GM18867 (cell line): ENCODE measurements at regions not wholly inside any gene's neighbourhood (a gene's known extent, or its start where the extent isn't known, plus 50 kb on each side); places are given as distances from the start of the nearest gene placed in this dataset.
A peak's percentile ranks its signal among the peaks of the same experiment; 100 is the strongest.

ENCODE experiments used
- ATAC-seq: cut with Tn5 transposase; IDR thresholded peaks from one replicate; pipeline ENCODE4 v1.9.1; 2021; ENCODE audit warnings: mild to moderate bottlenecking, moderate library complexity; ENCODE audit not compliant: unreplicated experiment

GRCh38 chr18:11324956-11325882, 175.8 kb upstream of the PIEZO2 start:
- peak; percentile 91 for ATAC-seq

GRCh38 chr18:11324510-11324909, 175.1 kb upstream of the PIEZO2 start:
- no peak for ATAC-seq

DNA sequence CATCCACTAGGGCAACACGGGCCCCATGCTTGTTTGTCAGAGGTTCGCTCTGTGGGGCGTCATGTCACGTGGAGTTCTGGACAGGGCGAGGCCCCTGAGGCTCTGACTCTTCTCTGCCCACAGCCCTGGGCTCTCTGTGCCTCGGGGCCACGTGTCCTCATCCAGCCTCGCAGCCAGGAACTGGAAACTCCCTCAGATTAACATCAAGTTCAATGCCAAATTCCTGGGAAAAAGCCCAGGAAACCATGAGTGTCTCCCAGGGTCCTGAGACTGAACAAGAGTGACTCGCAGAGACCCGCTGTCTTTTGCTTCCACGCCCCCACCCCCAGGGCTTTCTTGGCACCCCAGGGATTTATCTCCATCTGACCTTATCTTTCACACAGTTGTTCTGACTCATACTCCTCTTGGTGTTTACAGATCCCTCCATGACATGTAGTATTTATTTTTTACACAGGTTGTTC, 174.0 kb upstream of the PIEZO2 start:
- no peak for ATAC-seq

- no peak for ATAC-seq
These were observed 173.3 kb upstream of the PIEZO2 start for GRCh38 chr18:11322716-11323115.

DNA sequence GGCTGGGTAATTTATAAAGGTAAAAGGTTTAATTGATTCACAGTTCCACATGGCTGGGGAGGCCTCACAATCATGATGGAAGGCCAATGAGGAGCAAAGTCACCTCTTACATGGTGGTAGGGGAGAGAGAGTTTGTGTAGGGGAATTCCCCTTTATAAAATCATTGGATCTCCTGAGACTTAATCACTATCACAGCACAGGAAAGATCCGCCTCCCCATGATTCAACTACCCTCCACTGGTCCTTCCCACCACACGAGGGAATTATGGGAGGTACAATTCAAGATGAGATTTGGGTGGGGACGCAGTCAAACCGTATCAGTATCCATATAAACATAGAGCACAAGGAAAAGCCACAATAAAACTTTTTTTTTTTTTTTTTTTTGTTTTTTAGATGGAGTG, 172.6 kb upstream of the PIEZO2 start:
- ATAC-seq: no peak

GRCh38 chr18:11320986-11321385, 171.6 kb upstream of the PIEZO2 start:
- ATAC-seq: no peak

- ATAC-seq: no peak
These were observed 167.2 kb upstream of the PIEZO2 start for GRCh38 chr18:11316546-11316945.

DNA sequence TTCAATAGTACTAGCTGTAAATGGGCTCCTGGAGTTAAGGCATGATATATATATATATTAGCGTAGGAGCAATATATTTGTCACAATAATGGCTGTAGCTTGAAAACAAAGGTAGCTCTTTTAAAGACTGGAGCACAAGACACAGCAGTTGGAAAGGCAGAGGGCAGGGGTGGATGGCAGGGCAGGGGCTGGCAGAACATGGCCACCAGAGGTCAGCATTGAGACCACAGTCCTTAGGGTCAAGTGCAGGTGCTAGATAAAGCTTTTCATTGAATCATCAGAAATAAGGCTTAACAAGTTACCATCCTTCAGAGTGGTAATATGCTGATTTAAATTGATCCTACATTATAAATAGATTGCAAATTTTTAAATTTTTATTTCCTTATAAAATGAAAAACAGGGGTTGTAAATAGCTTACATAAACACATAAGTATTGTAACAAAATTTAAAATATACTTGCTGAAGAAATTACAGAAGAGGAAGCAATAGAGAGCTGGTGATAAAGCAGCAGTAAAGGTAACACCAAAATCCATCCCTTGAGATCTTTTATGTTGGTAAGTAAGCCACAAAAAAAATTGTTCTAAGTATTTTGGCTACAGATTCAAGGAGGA, 161.2 kb upstream of the PIEZO2 start:
- ATAC-seq: no peak

GRCh38 chr18:11309172-11309571, 159.8 kb upstream of the PIEZO2 start:
- ATAC-seq: no peak

DNA sequence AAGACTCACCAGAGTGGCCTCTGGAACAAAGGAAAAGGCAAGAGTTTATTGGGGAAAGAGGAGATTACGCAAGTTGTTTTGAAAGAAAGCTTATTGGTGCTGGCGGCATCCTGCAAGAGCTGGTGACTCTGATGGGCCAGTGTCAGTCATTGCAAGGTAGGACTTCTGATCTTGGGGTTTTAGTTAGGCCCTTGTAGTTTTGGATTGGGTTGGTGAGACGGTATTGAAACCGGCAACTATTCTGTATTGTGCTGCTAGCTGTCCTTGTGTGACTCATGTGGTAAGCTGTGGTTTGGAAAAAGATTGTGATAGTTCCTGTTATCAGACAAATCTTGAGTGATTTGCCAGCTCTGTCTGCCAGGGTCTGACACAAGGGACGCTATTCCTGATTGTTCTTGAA, 159.1 kb upstream of the PIEZO2 start:
- ATAC-seq: no peak

DNA sequence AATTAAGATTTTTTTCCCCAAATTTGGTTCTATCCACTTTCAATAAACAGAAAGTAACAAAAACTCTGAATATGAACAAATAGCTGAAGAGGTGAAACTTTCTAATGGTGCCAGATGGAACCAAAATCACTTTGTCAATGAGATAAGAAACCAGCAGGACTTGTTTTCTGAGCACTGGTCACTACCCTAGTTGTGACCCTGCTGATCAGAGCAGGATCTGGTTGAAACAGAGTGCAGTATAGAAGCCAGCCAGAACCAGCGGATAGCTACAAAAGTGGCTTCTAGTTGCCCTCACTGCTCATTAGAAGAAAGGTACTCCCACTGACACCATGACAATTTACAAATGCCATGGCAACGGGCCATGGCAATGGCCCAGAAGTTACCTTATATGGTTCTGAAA, 158.3 kb upstream of the PIEZO2 start:
- ATAC-seq: no peak

DNA sequence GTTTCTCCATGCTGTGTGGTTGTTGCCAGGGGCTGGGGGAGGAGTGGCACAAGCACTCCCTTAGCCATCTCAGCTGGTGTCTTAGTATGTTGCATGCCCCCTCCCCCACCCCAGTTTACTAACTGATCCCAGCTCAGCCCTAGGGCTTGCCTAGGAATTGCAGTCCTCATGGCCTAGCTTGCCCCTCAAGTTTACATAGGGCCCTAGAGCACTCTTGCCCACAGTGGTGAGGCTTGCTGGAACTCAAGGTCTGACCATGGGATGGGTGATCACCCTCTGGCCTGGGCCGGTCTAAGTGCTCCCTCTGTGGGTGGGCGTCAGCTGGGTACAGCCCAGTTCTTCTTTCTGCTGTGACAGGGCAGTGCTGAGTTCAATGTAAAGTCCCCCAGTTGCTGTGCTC, 156.1 kb upstream of the PIEZO2 start:
- no peak for ATAC-seq

DNA sequence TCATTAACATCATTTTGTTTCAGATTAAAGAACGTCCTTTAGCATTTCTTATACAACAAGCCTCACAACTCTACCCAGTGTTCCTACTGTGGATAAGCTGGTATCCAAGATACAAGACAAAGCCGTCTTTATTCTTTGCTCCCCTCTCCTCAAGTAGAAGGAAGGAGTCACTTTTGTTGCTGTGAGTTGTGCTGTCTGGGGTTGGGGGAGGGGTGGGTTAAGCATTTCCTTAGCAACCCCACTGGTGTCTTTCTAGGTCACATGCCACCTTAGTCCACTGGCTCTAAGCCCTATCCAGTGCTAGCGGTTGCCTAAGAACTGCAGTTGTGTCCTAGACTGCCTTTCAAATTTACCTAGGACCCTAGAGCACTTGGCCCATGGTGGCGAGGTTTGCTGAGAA, 155.6 kb upstream of the PIEZO2 start:
- ATAC-seq: no peak

GRCh38 chr18:11296946-11297345, 147.6 kb upstream of the PIEZO2 start:
- no peak for ATAC-seq

DNA sequence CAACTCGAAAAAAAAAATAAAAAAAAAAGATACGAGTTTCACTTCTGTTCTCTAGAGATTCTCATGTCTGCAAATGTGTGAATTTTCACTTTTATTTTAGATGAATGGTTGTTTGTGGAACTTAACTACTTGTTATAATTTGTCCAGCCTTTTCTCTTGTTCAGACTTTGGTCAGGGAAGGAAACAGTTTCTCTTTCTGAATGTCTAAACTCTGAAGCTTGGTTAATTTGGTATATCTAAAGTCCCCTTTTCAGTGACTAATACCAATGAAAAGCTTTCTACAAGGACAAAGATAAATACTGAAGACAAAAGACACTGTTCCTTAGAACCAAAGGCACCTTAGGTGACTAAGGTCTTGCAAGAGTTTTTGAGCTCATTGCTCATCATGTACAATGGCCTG, 144.4 kb upstream of the PIEZO2 start:
- ATAC-seq: peak; percentile 76

DNA sequence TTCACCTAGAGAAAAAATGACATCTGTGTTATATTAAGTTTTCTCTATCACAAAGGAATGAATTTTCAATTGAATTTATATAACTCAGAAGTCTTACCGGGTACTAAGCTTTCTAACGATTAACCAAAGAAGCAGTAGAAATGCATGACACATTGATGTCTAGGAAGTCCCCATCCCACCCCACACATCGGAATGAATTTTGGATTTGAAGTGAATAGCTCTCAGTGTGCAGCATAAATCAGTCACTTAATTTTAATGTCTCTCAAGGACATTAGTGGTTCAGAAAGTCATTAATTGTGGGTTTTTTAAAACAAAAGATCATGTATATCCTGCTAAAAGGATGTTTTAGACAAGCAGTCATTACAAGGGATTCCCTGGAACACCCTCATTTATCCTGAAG, 141.4 kb upstream of the PIEZO2 start:
- no peak for ATAC-seq

- no peak for ATAC-seq
These were observed 139.9 kb upstream of the PIEZO2 start for GRCh38 chr18:11289248-11289647.

- no peak for ATAC-seq
These were observed 139.0 kb upstream of the PIEZO2 start for GRCh38 chr18:11288401-11288800.

- no peak for ATAC-seq
These were observed 137.1 kb upstream of the PIEZO2 start for GRCh38 chr18:11286431-11286830.

- ATAC-seq: no peak
These were observed 135.4 kb upstream of the PIEZO2 start for GRCh38 chr18:11284811-11285210.

- ATAC-seq: no peak
These were observed 135.0 kb upstream of the PIEZO2 start for GRCh38 chr18:11284349-11284748.

DNA sequence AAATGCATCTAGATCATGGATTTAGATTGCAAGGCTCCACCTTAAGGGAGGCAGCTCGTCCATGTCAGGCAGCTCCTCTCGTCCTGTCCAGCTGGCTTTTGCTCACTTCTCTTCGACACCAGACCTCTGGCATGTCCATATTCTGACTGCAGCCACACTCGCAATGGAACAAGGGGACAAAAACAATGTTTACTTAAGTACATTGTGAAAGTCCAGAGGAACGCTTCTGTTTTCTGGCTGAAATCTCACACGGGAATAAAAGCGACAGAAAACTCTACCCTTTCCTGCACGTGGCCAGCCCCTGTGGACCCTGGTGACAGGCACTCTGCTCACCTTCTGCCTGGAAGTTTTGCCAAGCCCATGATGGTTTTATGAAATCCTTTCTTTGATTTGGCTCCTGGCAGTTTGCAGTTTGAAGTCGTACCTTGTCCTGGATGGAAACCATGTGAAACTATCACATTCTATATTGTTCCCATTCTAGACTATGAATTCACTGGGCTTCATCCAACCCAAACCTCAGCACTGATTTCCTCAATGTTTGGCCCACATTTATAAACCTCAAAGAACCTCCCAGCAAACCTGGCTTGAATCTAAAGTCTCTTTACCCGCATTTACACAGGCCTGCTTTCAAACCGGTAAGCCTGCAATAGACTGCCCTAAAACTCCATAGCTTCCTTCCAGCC, 134.3 kb upstream of the PIEZO2 start:
- ATAC-seq: no peak
